ENCODE measurements at regions not wholly inside any gene's neighbourhood (a gene's known extent, or its start where the extent isn't known, plus 50 kb on each side); places are given as distances from the start of the nearest gene placed in this dataset.

GRCh38 chr3:120536642-120537041, 59.5 kb upstream of the NDUFB4 start:
- TF ChIP-seq CTCF (conservative IDR thresholded peaks at IDR 0.05; ENCODE audit: low read depth in 2 of 2) (no peak), EZH2 (IDR thresholded peaks at IDR 0.05; ENCODE audit: low read depth, unreplicated experiment) (no peak), REST (IDR thresholded peaks at IDR 0.05; ENCODE audit: unreplicated experiment) (no peak), ETS1 (IDR thresholded peaks at IDR 0.05) (no peak), JUNB (IDR thresholded peaks at IDR 0.05; ENCODE audit: unreplicated experiment) (no peak), EZH2phosphoT487 (IDR thresholded peaks at IDR 0.05; ENCODE audit: unreplicated experiment) (no peak)
